Fibroblast of villous mesenchyme (primary cell): ENCODE measurements at regions not wholly inside any gene's neighbourhood (a gene's known extent, or its start where the extent isn't known, plus 50 kb on each side); places are given as distances from the start of the nearest gene placed in this dataset.

ENCODE experiments used
- DNase-seq: peaks from one replicate; pipeline ENCODE4 v3.0.0-alpha.2; 2010; ENCODE audit warnings: low read depth
- H3K4me3 ChIP-seq: 2 replicates; pipeline ENCODE4 v1.5.1; 2011; ENCODE audit warnings: low read depth, mild to moderate bottlenecking, low read length
- TF ChIP-seq, protein P1 (sequence below): IDR thresholded peaks from 2 replicates; pipeline ENCODE4 v1.5.1; 2012; ENCODE audit warnings: low read depth, mild to moderate bottlenecking, low read length; ENCODE audit not compliant: insufficient read depth

DNA sequence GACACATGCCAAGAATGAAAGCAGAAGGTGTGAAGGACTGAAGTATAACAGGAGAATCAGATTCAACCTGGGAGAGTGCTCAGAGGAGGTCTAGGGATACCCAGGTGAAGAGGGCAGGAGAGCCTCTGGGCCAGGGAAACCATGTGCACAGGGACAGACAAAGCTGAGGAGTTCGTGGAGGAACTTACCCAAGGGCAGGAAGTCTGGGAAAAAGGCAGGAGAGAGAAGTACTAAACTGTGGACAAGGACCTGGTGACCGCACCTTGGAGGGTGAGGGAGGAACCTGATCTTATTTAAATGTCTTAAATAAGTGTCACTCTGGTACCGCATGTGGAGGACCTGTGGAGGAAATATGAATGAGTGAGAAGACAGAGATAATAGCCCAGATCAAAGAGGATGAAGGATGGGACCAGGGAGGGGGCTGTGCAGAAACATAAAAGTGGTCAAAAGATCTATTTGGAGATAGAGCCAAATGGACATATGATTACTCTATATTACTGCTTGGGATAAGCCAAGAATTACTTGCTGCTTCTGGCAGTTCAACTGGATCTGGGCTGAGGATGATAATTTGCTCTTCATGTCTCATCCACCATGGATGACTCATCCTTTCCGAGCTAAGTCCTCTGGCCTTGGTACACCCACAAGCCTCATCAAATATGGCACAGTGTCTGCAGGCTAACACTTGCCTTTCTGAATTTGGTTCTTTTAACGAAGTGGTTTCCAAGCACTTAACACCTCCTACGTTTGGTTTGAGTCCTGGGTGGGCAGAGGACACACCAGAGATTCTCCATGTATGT, 116.9 kb upstream of the NMNAT3 start:
- no peak overlapping the region for H3K4me3 ChIP-seq
- TF ChIP-seq, protein P1, sequence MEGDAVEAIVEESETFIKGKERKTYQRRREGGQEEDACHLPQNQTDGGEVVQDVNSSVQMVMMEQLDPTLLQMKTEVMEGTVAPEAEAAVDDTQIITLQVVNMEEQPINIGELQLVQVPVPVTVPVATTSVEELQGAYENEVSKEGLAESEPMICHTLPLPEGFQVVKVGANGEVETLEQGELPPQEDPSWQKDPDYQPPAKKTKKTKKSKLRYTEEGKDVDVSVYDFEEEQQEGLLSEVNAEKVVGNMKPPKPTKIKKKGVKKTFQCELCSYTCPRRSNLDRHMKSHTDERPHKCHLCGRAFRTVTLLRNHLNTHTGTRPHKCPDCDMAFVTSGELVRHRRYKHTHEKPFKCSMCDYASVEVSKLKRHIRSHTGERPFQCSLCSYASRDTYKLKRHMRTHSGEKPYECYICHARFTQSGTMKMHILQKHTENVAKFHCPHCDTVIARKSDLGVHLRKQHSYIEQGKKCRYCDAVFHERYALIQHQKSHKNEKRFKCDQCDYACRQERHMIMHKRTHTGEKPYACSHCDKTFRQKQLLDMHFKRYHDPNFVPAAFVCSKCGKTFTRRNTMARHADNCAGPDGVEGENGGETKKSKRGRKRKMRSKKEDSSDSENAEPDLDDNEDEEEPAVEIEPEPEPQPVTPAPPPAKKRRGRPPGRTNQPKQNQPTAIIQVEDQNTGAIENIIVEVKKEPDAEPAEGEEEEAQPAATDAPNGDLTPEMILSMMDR, result no peak
- DNase-seq, result no peak

DNA sequence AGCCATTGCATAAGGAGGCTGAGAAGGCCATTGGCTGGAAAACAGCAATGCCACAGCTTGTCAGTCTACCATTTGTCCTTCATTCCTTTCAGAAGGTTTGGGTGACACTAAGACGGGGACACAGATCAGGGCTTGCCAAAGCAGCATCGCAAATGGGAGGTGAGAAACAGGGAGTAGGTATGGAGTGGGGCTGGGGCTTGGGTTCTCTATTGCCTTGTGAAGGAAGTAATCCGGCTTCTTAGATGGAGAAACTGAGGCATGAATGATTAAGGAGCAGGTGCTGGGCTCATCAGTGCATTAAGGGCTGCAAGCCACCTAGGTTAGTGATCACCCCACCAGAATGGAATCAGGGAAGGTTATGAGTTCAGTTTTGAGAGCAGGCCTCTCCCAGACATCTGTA, 115.6 kb upstream of the NMNAT3 start:
- TF ChIP-seq, protein P1, result no peak
- no peak for DNase-seq
- H3K4me3 ChIP-seq, result no peak overlapping the region

DNA sequence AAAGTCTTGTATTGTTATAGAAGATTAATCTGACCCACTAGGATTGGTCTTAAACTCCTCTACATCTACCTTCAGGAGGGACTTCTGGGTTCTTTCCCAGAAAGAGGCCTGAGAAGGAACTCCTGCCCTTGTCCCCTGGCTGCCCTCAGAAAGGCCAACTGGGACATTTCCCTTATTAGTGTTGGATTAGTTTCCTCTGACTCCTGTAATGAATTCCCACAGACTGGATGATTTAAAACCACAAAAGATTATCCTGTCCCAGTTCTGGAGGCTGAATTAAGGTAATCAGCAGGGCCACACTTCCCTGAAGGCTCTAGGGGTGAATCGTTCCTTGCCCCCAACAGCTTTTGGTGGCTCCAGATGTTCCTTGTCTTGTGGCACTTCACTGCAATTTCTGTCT, 102.8 kb upstream of the NMNAT3 start:
- TF ChIP-seq, protein P1, result no peak
- no peak for DNase-seq

DNA sequence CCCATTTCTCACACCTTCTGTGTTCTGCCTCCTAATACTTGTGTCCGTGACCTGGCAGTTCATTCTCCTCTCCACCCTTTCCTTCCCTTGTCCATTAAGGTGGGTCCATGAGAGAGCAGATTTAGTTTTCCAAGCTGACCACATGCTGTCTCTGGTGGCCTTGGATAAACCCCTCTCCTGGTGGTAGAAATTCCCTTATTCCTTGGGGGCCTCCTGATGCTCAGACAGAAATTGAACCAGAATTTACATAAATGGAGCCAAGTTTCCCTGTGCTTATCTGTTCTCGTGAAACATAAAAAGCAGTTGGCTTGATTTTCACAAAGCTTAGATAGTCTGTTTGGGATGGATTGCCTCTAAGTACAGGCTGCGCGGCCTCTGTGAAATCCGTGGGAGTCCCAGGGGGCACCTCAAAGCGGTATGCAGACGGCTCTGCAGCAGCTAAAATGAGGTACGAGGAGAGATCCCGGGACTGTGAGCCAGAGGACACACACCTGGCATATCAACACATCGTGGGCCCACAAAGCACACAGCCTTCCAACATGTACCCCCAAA, 101.0 kb upstream of the NMNAT3 start:
- no peak for DNase-seq
- TF ChIP-seq, protein P1, result no peak
- no peak overlapping the region for H3K4me3 ChIP-seq

More for the DNA sequence above, 102.8 kb upstream of the NMNAT3 start:
- no peak overlapping the region for H3K4me3 ChIP-seq

DNA sequence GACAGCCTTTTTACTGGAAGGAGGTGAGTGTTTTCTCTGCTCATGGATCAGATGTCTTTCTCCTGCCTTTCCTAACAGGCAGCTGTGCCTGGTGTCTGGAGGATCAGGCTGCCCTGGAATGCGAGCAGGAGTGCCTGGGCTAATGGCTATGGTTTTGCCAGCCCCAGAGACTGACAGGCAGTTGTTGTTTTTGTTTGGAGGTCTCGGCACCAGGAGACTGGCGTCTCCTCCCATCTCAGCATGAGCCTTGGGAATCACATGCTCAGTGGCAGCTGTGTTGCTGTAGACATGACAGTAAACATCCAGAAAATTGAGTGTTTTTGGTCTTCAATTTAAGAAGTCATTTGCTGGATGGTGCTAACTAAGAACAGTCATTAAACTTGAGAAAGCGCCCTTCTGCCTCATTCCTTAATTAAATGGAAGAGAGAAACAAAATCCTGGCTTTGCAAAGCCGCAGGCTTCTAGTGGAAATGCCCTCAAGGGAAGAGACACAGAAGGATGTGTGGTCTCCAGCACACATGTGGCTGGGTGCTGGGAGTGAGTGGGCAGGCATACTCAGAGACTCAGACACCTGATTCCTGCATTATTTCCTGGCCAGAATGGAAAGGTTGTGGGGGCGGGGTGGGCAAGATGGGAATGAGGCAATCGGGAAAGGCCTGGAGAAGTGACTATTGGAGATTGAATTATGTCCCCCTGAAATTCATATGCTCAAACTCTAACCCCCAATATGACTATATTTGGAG, 97.0 kb upstream of the NMNAT3 start:
- TF ChIP-seq, protein P1, result no peak
- no peak overlapping the region for H3K4me3 ChIP-seq
- DNase-seq, result peak; percentile 53

DNA sequence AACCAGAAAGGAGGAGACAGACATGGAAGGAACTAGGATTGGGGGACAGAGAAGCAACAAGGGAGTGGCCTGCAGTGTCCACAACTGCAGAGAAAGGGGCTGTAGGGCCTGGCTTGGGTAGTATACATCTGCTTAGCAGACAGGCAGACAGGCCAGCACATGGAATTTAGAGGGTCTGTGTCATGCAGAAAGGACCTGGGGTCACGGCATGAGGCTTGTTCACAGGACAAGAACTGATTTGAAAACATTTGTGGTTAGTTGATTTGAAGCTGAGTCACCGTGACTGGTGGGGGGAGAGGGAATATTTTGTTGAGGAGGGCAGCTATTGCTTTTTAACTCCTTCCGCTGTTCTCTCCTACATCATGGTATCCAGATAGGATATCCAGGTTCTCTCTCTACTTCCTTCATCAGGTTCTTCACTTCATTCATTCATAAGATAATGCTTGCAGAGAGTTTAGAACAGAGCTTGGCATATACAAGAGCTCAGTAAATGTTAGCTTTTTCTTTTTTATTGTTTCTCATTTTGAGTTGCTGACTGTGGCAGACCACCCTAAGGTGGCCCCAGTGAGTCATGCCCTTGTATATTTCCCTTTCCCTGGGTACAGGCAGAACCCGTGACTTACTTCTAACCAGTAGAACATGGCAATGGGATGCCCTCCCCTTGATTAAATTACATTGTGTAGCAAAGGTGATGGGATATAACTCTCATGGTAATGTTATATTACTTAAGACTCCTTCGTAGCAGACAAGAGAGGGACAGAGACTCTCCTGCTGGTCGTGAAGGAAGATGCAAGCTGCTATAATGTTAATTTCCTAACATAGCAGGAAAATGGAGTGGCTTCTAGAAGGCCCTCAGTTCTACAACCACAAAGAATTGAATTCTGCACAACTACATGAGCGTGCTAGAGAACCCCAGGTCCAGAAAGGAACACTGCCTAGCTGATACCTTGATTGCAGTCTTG, 95.0 kb upstream of the NMNAT3 start:
- no peak overlapping the region for H3K4me3 ChIP-seq
- peak; percentile 79 for DNase-seq
- TF ChIP-seq, protein P1, result no peak
